Erythroblast (primary cell): ENCODE measurements at regions not wholly inside any gene's neighbourhood (a gene's known extent, or its start where the extent isn't known, plus 50 kb on each side); places are given as distances from the start of the nearest gene placed in this dataset.

Source experiments
- GATA1 ChIP-seq: IDR thresholded peaks from 2 replicates; pipeline ENCODE4 v1.6.1; 2011; ENCODE audit warnings: low read depth, mild to moderate bottlenecking, control low read depth, low read length, moderate library complexity
- POLR2A ChIP-seq: IDR thresholded peaks from 2 replicates; pipeline ENCODE4 v1.6.1; 2011; ENCODE audit warnings: mild to moderate bottlenecking, low read length

- no peak for TF ChIP-seq POLR2A
- TF ChIP-seq GATA1, result no peak
These were observed 114.3 kb downstream of the NAV1 start for GRCh38 chr1:201653233-201653632.
